ENCODE measurements at regions not wholly inside any gene's neighbourhood (a gene's known extent, or its start where the extent isn't known, plus 50 kb on each side); places are given as distances from the start of the nearest gene placed in this dataset.
"Not testable (repeated sequence)": the region's sequence is repeated elsewhere in the genome, so short reads cannot be mapped to it uniquely, and the experiment has no call there.

DNA sequence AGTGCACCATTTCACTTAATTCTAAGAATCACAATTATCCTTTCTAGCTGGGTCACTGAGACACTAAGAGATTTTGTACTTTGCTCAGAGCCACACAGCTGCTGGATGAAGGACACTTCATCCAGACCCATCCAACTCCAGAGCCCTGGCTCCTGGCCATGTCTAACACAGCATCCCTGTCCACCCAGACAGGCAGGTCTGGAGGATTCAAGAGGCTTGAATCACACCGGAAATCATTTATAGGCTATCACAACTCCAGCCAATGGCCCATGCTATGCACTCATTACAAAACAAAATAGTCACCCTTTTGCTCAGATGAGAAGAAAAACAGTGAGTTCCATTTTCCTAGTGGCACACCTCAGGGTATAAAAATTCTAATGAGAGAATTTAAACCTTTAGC lies 198.2 kb upstream of the LMCD1 start:
- DNase-seq (no peak), ATAC-seq (replicated peaks in 1 of 2) (no peak)
- H3K4me3 Mint-ChIP-seq = no peak overlapping the region
- no peaks in the 10 kb centered on the region for H3K27me3 Mint-ChIP-seq (ENCODE audit: low read depth)
- H3K9me3 Mint-ChIP-seq = no peaks in the 10 kb centered on the region
- no peaks in the 10 kb centered on the region for H3K4me1 Mint-ChIP-seq (ENCODE audit: low read depth)
- no peak overlapping the region for H3K27ac Mint-ChIP-seq
- H3K36me3 Mint-ChIP-seq (ENCODE audit: insufficient read depth in 2 of 2) = no peaks in the 10 kb centered on the region

DNA sequence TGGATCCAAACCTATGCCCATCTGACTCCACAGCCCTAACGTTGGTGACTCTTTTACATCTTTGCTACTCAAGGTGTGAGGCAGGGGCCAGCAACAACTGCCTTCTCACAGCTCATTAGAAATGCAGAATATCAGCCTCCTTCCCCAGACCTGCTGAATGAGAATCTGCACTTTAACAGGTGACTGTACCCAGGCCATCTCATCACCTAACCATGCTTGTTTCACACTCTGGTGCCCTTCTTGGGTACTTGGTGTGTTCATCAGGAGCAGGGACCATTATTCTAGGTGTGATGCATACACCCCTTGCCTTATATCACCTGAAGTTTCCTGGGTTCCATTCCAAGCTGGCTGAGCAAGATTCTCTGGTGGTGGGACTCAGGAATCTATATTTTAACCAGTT lies 196.3 kb upstream of the LMCD1 start:
- Mint-ChIP-seq H3K27ac (no peak overlapping the region), H3K4me3 (no peak overlapping the region), H3K4me1 (ENCODE audit: low read depth) (no peaks in the 10 kb centered on the region), H3K9me3 (peaks cover 1 to 2% of the 10 kb centered on the region in 2 donors), H3K36me3 (ENCODE audit: insufficient read depth in 2 of 2) (no peaks in the 10 kb centered on the region), H3K27me3 (ENCODE audit: low read depth) (no peaks in the 10 kb centered on the region)
- ATAC-seq (replicated peaks in 1 of 2) = no peak
- no peak for DNase-seq

GRCh38 chr3:8307545-8308110 lies 194.0 kb upstream of the LMCD1 start:
- H3K27ac Mint-ChIP-seq = no peak overlapping the region
- DNase-seq (no peak), ATAC-seq (replicated peaks in 1 of 2) (no peak)
- no peak overlapping the region for H3K4me3 Mint-ChIP-seq
- H3K4me1 Mint-ChIP-seq (ENCODE audit: low read depth) = no peaks in the 10 kb centered on the region
- H3K36me3 Mint-ChIP-seq (ENCODE audit: insufficient read depth in 2 of 2) = no peaks in the 10 kb centered on the region
- peaks cover 1 to 2% of the 10 kb centered on the region in 2 donors for H3K9me3 Mint-ChIP-seq
- H3K27me3 Mint-ChIP-seq (ENCODE audit: low read depth) = no peaks in the 10 kb centered on the region

DNA sequence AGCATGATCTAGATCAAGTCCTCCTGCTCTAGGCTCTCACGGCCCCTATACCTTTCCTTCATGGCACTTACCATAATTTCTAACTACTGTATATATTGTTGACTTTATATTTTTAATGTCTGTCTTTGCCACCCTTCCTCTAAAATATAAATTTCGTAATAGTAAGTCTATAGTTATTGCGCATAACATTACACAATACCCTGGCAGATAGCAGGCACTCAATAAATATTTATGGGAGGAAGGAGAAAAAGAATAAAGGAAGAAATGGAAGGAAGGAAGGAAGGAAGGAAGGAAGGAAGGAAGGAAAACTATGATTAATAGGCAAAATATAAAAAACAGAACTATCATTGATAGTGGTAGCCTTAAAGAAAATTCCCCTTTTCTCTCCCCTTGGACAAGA lies 190.3 kb upstream of the LMCD1 start:
- H3K9me3 Mint-ChIP-seq = peaks cover 1 to 2% of the 10 kb centered on the region in 2 donors
- H3K36me3 Mint-ChIP-seq (ENCODE audit: insufficient read depth in 2 of 2) = no peaks in the 10 kb centered on the region
- no peaks in the 10 kb centered on the region for H3K27me3 Mint-ChIP-seq (ENCODE audit: low read depth)
- no peak overlapping the region for H3K27ac Mint-ChIP-seq
- ATAC-seq (replicated peaks in 1 of 2) (no peak), DNase-seq (no peak)
- H3K4me3 Mint-ChIP-seq = no peak overlapping the region
- H3K4me1 Mint-ChIP-seq (ENCODE audit: low read depth) = no peaks in the 10 kb centered on the region

GRCh38 chr3:8312685-8313084 lies 188.9 kb upstream of the LMCD1 start:
- H3K36me3 Mint-ChIP-seq (ENCODE audit: insufficient read depth in 2 of 2) = no peaks in the 10 kb centered on the region
- ATAC-seq (replicated peaks in 1 of 2) = no peak
- H3K27me3 Mint-ChIP-seq (ENCODE audit: low read depth) = no peaks in the 10 kb centered on the region
- DNase-seq = no peak
- peaks cover 1 to 2% of the 10 kb centered on the region in 2 donors for H3K9me3 Mint-ChIP-seq
- H3K4me3 Mint-ChIP-seq = no peak overlapping the region
- no peaks in the 10 kb centered on the region for H3K4me1 Mint-ChIP-seq (ENCODE audit: low read depth)
- H3K27ac Mint-ChIP-seq = no peak overlapping the region

- Mint-ChIP-seq H3K36me3 (ENCODE audit: insufficient read depth in 2 of 2) (no peaks in the 10 kb centered on the region), H3K9me3 (peaks cover 1 to 2% of the 10 kb centered on the region in 2 donors), H3K4me1 (ENCODE audit: low read depth) (no peaks in the 10 kb centered on the region), H3K27me3 (ENCODE audit: low read depth) (no peaks in the 10 kb centered on the region), H3K27ac (no peak overlapping the region), H3K4me3 (no peak overlapping the region)
- DNase-seq (no peak), ATAC-seq (replicated peaks in 1 of 2) (no peak)
These were observed 187.9 kb upstream of the LMCD1 start for GRCh38 chr3:8313560-8314267.

DNA sequence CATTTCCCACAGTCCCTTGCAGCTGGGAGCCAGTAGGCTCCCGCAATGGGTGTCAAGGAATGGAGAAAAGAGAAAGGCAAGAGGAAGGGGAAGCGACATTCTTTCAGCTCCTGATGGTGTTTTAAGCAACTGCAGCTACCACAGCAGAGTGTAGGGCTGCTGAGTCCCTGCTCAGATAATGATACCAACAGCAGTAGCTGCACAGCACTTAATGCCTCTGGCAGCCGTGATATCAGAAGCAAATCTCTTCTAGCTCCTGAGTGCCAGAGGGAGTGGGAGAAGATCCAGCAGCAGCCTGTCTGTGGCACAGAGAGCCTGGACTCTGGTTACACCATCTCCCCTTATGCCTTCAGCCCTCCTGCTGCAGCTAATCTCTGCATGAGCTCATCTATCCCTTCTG lies 186.1 kb upstream of the LMCD1 start:
- not testable (repeated sequence) for H3K4me3 Mint-ChIP-seq; H3K27ac Mint-ChIP-seq; DNase-seq; H3K4me1 Mint-ChIP-seq (ENCODE audit: low read depth); H3K36me3 Mint-ChIP-seq (ENCODE audit: insufficient read depth in 2 of 2); ATAC-seq (replicated peaks in 1 of 2); H3K9me3 Mint-ChIP-seq; H3K27me3 Mint-ChIP-seq (ENCODE audit: low read depth)

DNA sequence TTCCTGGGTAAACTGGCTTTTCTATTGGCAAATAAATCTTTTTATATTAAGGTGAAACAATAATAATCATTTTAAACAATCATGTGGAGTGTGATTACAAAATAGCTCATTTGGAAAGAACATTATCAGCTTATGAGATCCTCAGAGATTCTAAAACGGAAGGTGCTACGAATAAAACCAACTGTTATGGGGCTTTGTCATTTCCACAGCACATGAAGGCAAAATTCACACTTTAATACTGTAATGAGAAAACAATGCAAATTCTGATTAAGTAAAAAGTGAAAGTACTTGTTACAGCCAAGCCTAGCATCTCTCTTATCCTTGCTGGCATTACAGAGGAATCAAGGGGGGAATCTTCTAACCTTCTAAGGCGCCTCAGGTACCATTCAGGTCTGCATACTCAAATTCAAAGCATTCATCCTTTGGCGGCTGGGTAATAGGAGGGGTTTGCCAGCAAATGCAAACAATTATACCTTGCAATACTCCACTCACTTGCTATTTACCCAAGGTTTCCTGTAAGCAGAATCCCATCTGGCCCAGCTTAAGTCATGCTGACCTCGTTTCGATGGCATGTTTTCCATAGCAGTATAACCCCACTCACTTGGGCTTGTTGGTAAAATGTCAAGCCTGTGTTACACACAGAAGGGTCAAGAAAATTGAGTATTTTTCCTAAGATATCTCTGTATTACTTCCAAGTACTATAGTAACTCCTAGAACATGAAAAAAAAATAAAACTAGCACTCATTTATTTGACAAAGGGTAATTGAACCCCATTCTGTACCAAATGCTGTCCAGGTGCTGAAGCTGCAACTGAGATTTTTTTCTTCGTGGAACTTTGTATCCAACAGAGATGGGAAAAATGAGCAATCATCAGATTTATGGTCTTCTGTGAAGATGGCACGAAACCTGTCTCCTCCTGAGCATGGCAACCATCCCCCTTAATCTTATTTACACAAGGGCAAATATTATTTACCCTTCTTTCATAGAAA lies 183.7 kb upstream of the LMCD1 start:
- ATAC-seq (replicated peaks in 1 of 2) = no peak
- no peaks in the 10 kb centered on the region for H3K4me1 Mint-ChIP-seq (ENCODE audit: low read depth)

DNA sequence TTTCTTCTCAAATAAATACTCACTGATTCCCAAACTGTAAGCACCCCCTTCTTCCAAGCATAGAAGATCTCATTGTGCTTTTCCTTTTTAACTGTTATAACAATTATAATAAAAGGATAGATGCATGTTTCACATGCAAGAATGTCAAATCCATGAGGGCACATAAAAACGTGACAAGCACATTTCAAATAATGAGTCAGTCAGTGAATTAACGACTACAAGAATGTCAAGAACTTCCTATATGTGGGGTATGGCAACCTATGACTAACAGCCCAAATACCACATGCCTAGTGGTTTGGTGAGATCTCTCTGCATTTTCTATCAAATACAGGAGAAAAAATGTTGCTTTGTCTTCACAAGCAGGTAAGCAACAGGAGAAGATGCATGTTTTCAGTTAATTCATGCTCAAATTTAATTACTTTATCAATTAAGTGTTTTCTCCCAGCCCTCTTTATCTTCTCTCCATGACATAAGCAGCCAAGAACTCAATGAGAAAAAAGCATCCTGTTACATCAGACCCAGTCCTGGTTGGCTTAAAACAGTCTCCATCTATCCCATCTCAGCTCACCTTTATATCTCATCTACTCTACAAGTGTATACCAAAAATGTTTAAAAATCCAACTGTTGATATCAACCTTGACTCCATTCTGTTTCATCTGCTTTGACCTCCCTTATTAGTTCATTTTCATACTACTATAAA lies 181.5 kb upstream of the LMCD1 start:
- H3K36me3 Mint-ChIP-seq (ENCODE audit: insufficient read depth in 2 of 2) = no peaks in the 10 kb centered on the region
- H3K9me3 Mint-ChIP-seq = no peaks in the 10 kb centered on the region
- H3K27ac Mint-ChIP-seq = no peak overlapping the region
- H3K4me1 Mint-ChIP-seq (ENCODE audit: low read depth) = no peaks in the 10 kb centered on the region
- ATAC-seq (replicated peaks in 1 of 2) = peak; percentile 91 to 94
- no peak overlapping the region for H3K4me3 Mint-ChIP-seq
- H3K27me3 Mint-ChIP-seq (ENCODE audit: low read depth) = no peaks in the 10 kb centered on the region
- peak; percentile 5 to 10 for DNase-seq

More for the DNA sequence above, 183.7 kb upstream of the LMCD1 start:
- no peaks in the 10 kb centered on the region for H3K36me3 Mint-ChIP-seq (ENCODE audit: insufficient read depth in 2 of 2)
- H3K4me3 Mint-ChIP-seq = no peak overlapping the region
- DNase-seq = no peak
- no peak overlapping the region for H3K27ac Mint-ChIP-seq
- H3K9me3 Mint-ChIP-seq = no peaks in the 10 kb centered on the region
- no peaks in the 10 kb centered on the region for H3K27me3 Mint-ChIP-seq (ENCODE audit: low read depth)

DNA sequence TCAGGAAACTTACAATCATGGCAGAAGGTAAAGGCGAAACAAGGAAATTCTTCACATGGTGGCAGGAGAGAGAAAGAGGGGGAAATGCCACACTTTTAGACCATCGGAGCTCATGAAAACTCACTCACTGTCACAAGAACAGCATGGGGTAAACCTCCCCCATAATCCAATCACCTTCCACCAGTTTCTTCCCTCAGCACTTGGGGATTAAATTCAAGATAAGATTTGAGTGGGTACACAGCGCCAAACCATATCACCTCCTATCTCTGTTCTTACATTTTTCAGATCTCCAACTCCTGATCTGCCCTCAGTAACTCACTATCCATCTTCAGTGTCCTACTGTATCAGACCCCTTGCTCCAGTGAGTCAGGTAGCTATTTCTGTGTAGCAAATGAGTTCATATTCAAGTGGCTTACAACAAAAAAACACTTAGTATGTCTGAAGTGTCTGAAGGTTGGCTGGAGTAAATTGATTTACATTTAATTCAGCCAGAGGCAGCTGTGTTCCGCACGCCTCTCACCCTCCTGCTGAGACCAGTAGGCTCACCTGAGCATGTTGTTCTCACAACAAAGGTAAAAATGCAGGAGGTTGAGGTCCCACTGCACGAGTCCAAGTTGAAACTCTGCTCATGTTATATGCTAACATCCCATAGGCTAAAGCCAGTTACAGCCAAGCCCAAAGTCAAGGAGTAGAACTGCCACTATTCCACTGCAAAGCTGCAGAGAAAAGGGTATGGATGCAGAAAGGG lies 180.7 kb upstream of the LMCD1 start:
- H3K4me3 Mint-ChIP-seq = no peak overlapping the region
- H3K4me1 Mint-ChIP-seq (ENCODE audit: low read depth) = no peaks in the 10 kb centered on the region
- no peaks in the 10 kb centered on the region for H3K9me3 Mint-ChIP-seq
- H3K27ac Mint-ChIP-seq = no peak overlapping the region
- ATAC-seq (replicated peaks in 1 of 2) (no peak), DNase-seq (no peak)
- no peaks in the 10 kb centered on the region for H3K27me3 Mint-ChIP-seq (ENCODE audit: low read depth)
- H3K36me3 Mint-ChIP-seq (ENCODE audit: insufficient read depth in 2 of 2) = no peaks in the 10 kb centered on the region

- DNase-seq (peak; percentile 43 to 52), ATAC-seq (replicated peaks in 1 of 2) (peak; percentile 72 to 78)
- Mint-ChIP-seq H3K4me3 (no peak overlapping the region), H3K27me3 (ENCODE audit: low read depth) (no peaks in the 10 kb centered on the region), H3K27ac (no peak overlapping the region), H3K9me3 (no peaks in the 10 kb centered on the region), H3K4me1 (ENCODE audit: low read depth) (peaks cover 6% of the 10 kb centered on the region), H3K36me3 (ENCODE audit: insufficient read depth in 2 of 2) (no peaks in the 10 kb centered on the region)
These were observed 176.9 kb upstream of the LMCD1 start for GRCh38 chr3:8324747-8325146.

GRCh38 chr3:8325306-8325705 lies 176.3 kb upstream of the LMCD1 start:
- no peak for ATAC-seq (replicated peaks in 1 of 2)
- DNase-seq = no peak
- Mint-ChIP-seq H3K4me1 (ENCODE audit: low read depth) (peaks cover 6% of the 10 kb centered on the region), H3K9me3 (no peaks in the 10 kb centered on the region), H3K4me3 (no peak overlapping the region), H3K27ac (no peak overlapping the region), H3K27me3 (ENCODE audit: low read depth) (no peaks in the 10 kb centered on the region), H3K36me3 (ENCODE audit: insufficient read depth in 2 of 2) (no peaks in the 10 kb centered on the region)

Measured in activated T-cell treated with anti-CD3 and anti-CD28 coated beads, Interleukin-2, amount 50 U/mL, for 72 hours (primary cell).